GM23338 (cell line): ENCODE measurements at regions not wholly inside any gene's neighbourhood (a gene's known extent, or its start where the extent isn't known, plus 50 kb on each side); places are given as distances from the start of the nearest gene placed in this dataset.
A peak's percentile ranks its signal among the peaks of the same experiment; 100 is the strongest.

Experiments
- ATAC-seq: fragments of 200-7000 bp; cut with Tn5 transposase; 3 replicates; pipeline ENCODE4 v1.9.1; 2020
- DNase-seq: peaks from one replicate; pipeline ENCODE4 v3.0.0-alpha.2; 2015; ENCODE audit warnings: low spot score
- H2AFZ ChIP-seq: fragments of 200-600 bp; sonication (generic); 2 replicates; pipeline ENCODE4 v1.8.0; 2016; ENCODE audit warnings: antibody characterized with exemption, mild to moderate bottlenecking, moderate library complexity
- H3F3A ChIP-seq: fragments of 200-600 bp; sonication (generic); replicated peaks from 2 replicates; pipeline ENCODE4 v1.8.0; 2017; ENCODE audit warnings: antibody characterized with exemption, mixed run types, low read depth
- H3K27ac ChIP-seq: fragments of 200-600 bp; sonication (generic); 2 replicates; pipeline ENCODE4 v1.6.1; 2016; ENCODE audit warnings: low read depth
- H3K27me3 ChIP-seq: fragments of 200-600 bp; sonication (generic); 2 replicates; pipeline ENCODE4 v1.8.0; 2016; ENCODE audit warnings: mild to moderate bottlenecking, mixed run types, moderate library complexity; ENCODE audit not compliant: insufficient read depth
- H3K36me3 ChIP-seq: fragments of 200-600 bp; sonication (generic); 2 replicates; pipeline ENCODE4 v1.8.0; 2016; ENCODE audit warnings: mild to moderate bottlenecking; ENCODE audit not compliant: insufficient read depth
- H3K4me1 ChIP-seq: fragments of 200-600 bp; sonication (generic); 2 replicates; pipeline ENCODE4 v1.8.0; 2016; ENCODE audit warnings: mild to moderate bottlenecking, moderate library complexity; ENCODE audit not compliant: insufficient read depth
- H3K4me2 ChIP-seq: fragments of 200-600 bp; sonication (generic); 2 replicates; pipeline ENCODE4 v1.7.1; 2017; ENCODE audit warnings: mixed run types
- H3K4me3 ChIP-seq: fragments of 200-600 bp; sonication (generic); 2 replicates; pipeline ENCODE4 v1.6.1; 2016; ENCODE audit warnings: mixed run types
- H3K79me2 ChIP-seq: fragments of 200-600 bp; sonication (generic); replicated peaks from 2 replicates; pipeline ENCODE4 v1.8.0; 2017; ENCODE audit warnings: mild to moderate bottlenecking; ENCODE audit not compliant: insufficient read depth
- H3K9me2 ChIP-seq: fragments of 200-600 bp; sonication (generic); 2 replicates; pipeline ENCODE4 v1.8.0; 2017; ENCODE audit not compliant: insufficient read depth
- H4K20me1 ChIP-seq: fragments of 200-600 bp; sonication (generic); replicated peaks from 2 replicates; pipeline ENCODE4 v1.8.0; 2017; ENCODE audit warnings: mild to moderate bottlenecking; ENCODE audit not compliant: insufficient read depth
- H3K27ac Mint-ChIP-seq: 2 replicates; pipeline ENCODE4 v1.8.0; 2020; ENCODE audit warnings: inconsistent platforms, mild to moderate bottlenecking, moderate library complexity, mixed read lengths
- H3K27me3 Mint-ChIP-seq: 3 replicates; pipeline ENCODE4 v1.8.0; 2022; ENCODE audit warnings: low read depth, mild to moderate bottlenecking, moderate library complexity, mixed read lengths, inconsistent platforms; ENCODE audit not compliant: insufficient read depth, poor library complexity
- H3K36me3 Mint-ChIP-seq: 3 replicates; pipeline ENCODE4 v1.8.0; 2021; ENCODE audit warnings: low read depth, mild to moderate bottlenecking, inconsistent platforms, moderate library complexity, mixed read lengths
- H3K4me1 Mint-ChIP-seq: 3 replicates; pipeline ENCODE4 v1.8.0; 2020; ENCODE audit warnings: mild to moderate bottlenecking, inconsistent platforms, mixed read lengths
- H3K4me3 Mint-ChIP-seq: 3 replicates; pipeline ENCODE4 v1.8.0; 2021; ENCODE audit warnings: moderate library complexity, mild to moderate bottlenecking, inconsistent platforms, mixed read lengths
- H3K9me3 Mint-ChIP-seq: 3 replicates; pipeline ENCODE4 v1.8.0; 2020; ENCODE audit warnings: moderate library complexity, mild to moderate bottlenecking, inconsistent platforms, mixed read lengths
- CREB1 ChIP-seq: fragments of 250-450 bp; sonication (Bioruptor Pico); IDR thresholded peaks from 2 replicates; pipeline ENCODE4 v1.5.0; 2020; ENCODE audit warnings: low read depth, mild to moderate bottlenecking, moderate library complexity
- CTCF ChIP-seq, 2 experiments: fragments of 200-600 bp in 1 of 2; sonication (generic) in 1 of 2; conservative IDR thresholded peaks; 2 replicates each; pipeline versions ENCODE4 v1.5.1 to v1.6.1; 2016 to 2017; ENCODE audit warnings: antibody characterized with exemption in 2 of 2, low read depth in 2 of 2, mild to moderate bottlenecking in 2 of 2, moderate library complexity in 1 of 2
- ETS1 ChIP-seq: IDR thresholded peaks from 2 replicates; pipeline ENCODE4 v1.6.1; 2016; ENCODE audit warnings: antibody characterized with exemption
- EZH2 ChIP-seq: fragments of 200-600 bp; sonication (generic); IDR thresholded peaks from one replicate; pipeline ENCODE4 v1.8.0; 2017; ENCODE audit warnings: antibody characterized with exemption, mild to moderate bottlenecking, low read depth; ENCODE audit not compliant: unreplicated experiment
- EZH2phosphoT487 ChIP-seq: fragments of 200-600 bp; sonication (generic); IDR thresholded peaks from one replicate; pipeline ENCODE4 v1.8.1; 2018; ENCODE audit warnings: antibody characterized with exemption; ENCODE audit not compliant: unreplicated experiment
- JUNB ChIP-seq: IDR thresholded peaks from one replicate; pipeline ENCODE4 v1.6.1; 2016; ENCODE audit warnings: antibody characterized with exemption; ENCODE audit not compliant: unreplicated experiment
- NANOG ChIP-seq: IDR thresholded peaks from 2 replicates; pipeline ENCODE4 v1.6.1; 2016; ENCODE audit warnings: antibody characterized with exemption, borderline replicate concordance
- POLR2AphosphoS5 ChIP-seq: IDR thresholded peaks from 2 replicates; pipeline ENCODE4 v1.6.1; 2016; ENCODE audit warnings: antibody characterized with exemption, low read depth
- REST ChIP-seq: IDR thresholded peaks from one replicate; pipeline ENCODE4 v1.6.1; 2018; ENCODE audit warnings: antibody characterized with exemption; ENCODE audit not compliant: unreplicated experiment
- STAT1 ChIP-seq: IDR thresholded peaks from one replicate; pipeline ENCODE4 v1.6.1; 2016; ENCODE audit warnings: antibody characterized with exemption; ENCODE audit not compliant: unreplicated experiment
- ZNF114 ChIP-seq: fragments of 250-450 bp; sonication (Bioruptor Pico); IDR thresholded peaks from 2 replicates; pipeline ENCODE4 v1.5.0; 2020; ENCODE audit warnings: mild to moderate bottlenecking, moderate library complexity
- ZNF331 ChIP-seq: fragments of 250-450 bp; sonication (Bioruptor Pico); IDR thresholded peaks from 2 replicates; pipeline ENCODE4 v1.5.0; 2020; ENCODE audit warnings: low read depth, mild to moderate bottlenecking, moderate library complexity
- ZNF462 ChIP-seq: fragments of 250-450 bp; sonication (Bioruptor Pico); IDR thresholded peaks from 2 replicates; pipeline ENCODE4 v1.5.0; 2020; ENCODE audit warnings: mild to moderate bottlenecking, moderate library complexity

GRCh38 chrX:39850630-39851152, 247.1 kb downstream of the BCOR start:
- no peaks in the 10 kb centered on the region; the same call in 2 of the 3 replicates for H3K9me3 Mint-ChIP-seq
- Histone ChIP-seq H4K20me1 (no peaks in the 10 kb centered on the region), H3F3A (no peaks in the 10 kb centered on the region), H3K36me3 (no peaks in the 10 kb centered on the region), H3K4me2 (peak overlapping the region; percentile 48), H2AFZ (no peak overlapping the region), H3K9me2 (no peaks in the 10 kb centered on the region), H3K27me3 (no peaks in the 10 kb centered on the region), H3K27ac (no peak overlapping the region), H3K4me3 (no peak overlapping the region), H3K79me2 (no peaks in the 10 kb centered on the region), H3K4me1 (peaks cover 42% of the 10 kb centered on the region)
- DNase-seq (no peak), ATAC-seq (peak; percentile 66)
- no peak for TF ChIP-seq POLR2AphosphoS5
- no peak for TF ChIP-seq STAT1
- TF ChIP-seq JUNB: no peak
- TF ChIP-seq REST: no peak
- TF ChIP-seq CTCF (conservative IDR thresholded peaks at IDR 0.05; ENCODE audit: low read depth in 2 of 2): no peak
- TF ChIP-seq ZNF114 (CRISPR knock-in tag): no peak
- no peak for TF ChIP-seq ZNF462 (CRISPR knock-in tag)
- TF ChIP-seq ETS1: no peak
- TF ChIP-seq NANOG: no peak
- TF ChIP-seq EZH2: no peak
- TF ChIP-seq EZH2phosphoT487: no peak
- no peak for TF ChIP-seq CREB1 (CRISPR knock-in tag)
- no peak for TF ChIP-seq ZNF331
- H3K36me3 Mint-ChIP-seq: peaks cover 4% of the 10 kb centered on the region; the same call in 2 of the 3 replicates
- H3K4me3 Mint-ChIP-seq: no peak overlapping the region
- no peak overlapping the region for H3K27ac Mint-ChIP-seq
- H3K27me3 Mint-ChIP-seq: peaks cover 8% of the 10 kb centered on the region
- H3K4me1 Mint-ChIP-seq: peaks cover 49% of the 10 kb centered on the region
